DND-41 (cell line): ENCODE measurements at regions not wholly inside any gene's neighbourhood (a gene's known extent, or its start where the extent isn't known, plus 50 kb on each side); places are given as distances from the start of the nearest gene placed in this dataset.

Experiments used
- CTCF ChIP-seq: IDR thresholded peaks from 2 replicates; pipeline ENCODE4 v1.5.1; 2012; ENCODE audit warnings: borderline replicate concordance, low read length, moderate library complexity, mild to moderate bottlenecking; ENCODE audit not compliant: poor library complexity, severe bottlenecking; ENCODE audit errors: extremely low read depth
- EZH2 ChIP-seq: IDR thresholded peaks from 3 replicates; pipeline ENCODE4 v1.6.1; 2012; ENCODE audit warnings: borderline replicate concordance, low read depth, mild to moderate bottlenecking, moderate library complexity, low read length, inconsistent platforms; ENCODE audit not compliant: severe bottlenecking

GRCh38 chr6:4224067-4224978 lies 88.9 kb upstream of the ECI2 start:
- no peak for TF ChIP-seq CTCF
- TF ChIP-seq EZH2, result no peak
